ENCODE measurements at regions not wholly inside any gene's neighbourhood (a gene's known extent, or its start where the extent isn't known, plus 50 kb on each side); places are given as distances from the start of the nearest gene placed in this dataset.

DNA sequence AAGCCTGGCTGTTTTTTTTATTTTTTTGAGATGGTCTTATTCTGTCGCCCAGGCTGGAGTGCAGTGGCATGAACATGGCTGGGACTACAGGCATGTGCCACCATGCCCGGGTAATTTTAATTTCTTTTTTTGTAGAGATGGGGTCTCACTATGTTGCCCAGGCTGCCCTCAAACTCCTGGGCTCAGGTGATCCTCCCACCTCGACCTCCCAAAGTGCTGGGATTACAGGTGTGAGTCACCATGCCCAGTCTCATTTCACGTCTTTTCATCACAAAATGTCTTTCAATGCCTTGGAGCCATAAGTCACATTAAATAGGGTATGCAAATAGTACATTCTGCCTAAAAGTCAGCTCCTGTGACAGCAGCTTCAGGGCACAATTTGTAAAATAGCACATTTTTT, 52.8 kb downstream of the SOX2 start:
- DNase-seq: no peak

DNA sequence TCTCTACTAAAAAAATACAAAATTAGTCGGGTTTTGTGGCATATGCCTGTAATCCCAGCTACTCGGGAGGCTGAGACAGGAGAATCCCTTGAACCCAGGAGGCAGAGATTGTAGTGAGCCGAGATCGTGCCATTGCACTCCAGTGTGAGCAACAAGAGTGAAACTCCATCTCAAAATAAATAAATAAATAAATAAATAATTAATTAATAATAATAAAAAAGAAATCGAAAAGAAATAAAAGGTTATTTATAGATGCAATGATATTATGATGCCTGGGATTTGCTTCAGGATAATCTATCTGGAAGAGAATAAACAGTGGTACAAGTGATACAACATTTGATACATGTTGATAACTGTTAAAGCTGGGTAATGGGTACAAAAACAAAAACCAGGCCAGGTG, 58.6 kb downstream of the SOX2 start:
- DNase-seq: no peak

DNA sequence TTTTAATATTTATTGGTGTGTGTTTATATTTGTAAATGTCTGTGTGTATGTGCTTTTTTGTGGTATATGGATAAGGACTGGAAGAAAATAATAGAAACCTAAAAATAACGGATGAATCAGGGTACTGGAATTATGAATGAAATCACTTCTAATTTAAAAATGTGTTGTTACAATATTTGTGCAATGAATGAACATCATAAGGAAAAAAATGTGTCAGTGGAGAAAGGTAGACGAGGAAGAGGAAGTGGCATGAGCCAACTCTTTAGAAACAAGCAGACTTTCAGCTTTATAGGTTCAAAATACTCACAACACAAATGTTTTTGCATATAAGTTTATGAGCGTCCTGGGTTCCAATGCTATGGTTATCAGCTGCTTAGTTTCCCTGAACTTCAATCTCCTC, 59.4 kb downstream of the SOX2 start:
- DNase-seq: no peak

DNA sequence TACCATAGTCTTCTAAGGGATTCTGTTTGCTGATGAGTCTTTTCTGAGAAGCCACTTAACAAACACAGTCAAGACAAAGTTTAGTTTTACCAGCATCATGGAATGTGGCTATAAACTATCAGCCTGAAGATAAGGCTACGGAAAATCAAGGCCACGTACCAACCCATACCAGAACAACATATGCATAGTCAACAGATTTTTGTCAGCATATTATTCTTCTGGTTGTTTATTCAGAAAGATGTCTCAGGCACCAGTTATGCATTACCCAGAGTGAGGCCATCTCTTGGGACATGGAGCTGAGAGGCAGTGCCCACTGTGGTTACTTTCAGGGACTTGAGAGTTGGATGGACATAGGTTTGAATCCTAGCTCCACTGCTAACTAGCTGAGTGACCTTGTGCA, 60.4 kb downstream of the SOX2 start:
- DNase-seq: no peak

DNA sequence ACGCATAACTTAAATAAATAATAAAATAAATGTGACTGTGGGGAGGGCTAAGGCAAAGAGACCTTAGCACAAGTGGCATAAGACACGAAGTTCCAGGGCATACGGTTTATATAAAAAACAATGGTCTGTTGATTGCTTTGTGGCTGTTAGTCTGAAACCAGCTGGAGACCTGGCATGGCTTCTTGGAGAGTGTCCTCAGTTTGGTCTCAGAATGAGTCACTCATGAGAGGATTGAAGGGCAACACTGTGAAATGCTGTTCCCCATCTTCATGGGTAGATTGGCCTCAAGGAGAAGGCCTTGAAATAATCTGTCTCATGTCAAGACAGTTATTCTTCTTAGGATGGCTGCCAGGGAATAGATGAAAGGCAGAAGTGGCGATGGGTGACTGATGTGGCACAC, 62.2 kb downstream of the SOX2 start:
- no peak for DNase-seq

DNA sequence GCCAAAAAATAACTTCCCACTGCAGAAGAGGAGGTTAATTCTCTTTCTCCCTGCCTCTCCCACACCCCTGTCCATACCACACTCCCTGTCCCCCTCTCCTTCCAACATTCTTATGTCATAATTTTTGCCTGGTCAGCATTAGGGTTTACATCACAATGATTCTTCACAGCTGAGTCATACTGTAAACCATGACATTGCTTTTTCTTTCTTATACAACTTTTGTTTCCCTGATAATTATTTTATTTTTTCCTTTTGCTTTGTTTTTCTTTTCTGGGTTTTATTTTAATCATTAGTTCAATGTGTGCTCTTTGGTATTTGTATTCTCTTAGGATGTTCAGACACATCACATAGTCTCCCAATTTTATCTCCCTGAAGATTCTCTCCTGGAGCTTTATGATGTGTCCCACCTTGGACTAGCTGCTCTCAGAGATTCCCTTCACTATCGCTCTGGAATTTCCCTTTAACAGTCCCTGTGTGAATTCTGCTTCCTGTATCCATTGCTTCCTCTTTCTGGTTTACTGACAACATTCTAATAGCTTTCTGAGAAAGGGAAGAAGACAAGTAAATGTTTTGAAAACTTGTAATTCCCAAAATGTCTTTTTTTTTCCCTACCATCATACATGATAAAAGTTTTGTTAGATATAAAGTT, 70.7 kb downstream of the SOX2 start:
- DNase-seq: no peak

DNA sequence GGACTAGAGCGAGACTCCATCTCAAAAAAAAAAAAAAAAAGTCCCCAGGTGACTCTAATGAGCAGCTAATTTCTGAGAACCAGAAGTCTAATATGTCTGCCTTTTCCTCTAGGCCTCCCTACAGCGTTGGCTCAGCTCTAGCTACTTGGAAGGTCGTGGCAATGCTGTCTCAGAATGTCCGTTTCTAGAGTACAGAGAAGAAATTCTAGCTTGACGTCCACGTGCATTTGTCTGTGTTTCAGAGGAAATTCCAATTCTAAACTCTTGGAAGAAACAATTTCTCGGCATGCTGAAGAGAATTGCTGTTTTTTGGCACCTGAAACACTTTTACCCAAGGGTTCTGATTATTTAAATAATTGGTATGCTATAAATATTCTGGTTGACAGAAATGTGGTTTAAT, 78.8 kb downstream of the SOX2 start:
- DNase-seq: no peak

DNA sequence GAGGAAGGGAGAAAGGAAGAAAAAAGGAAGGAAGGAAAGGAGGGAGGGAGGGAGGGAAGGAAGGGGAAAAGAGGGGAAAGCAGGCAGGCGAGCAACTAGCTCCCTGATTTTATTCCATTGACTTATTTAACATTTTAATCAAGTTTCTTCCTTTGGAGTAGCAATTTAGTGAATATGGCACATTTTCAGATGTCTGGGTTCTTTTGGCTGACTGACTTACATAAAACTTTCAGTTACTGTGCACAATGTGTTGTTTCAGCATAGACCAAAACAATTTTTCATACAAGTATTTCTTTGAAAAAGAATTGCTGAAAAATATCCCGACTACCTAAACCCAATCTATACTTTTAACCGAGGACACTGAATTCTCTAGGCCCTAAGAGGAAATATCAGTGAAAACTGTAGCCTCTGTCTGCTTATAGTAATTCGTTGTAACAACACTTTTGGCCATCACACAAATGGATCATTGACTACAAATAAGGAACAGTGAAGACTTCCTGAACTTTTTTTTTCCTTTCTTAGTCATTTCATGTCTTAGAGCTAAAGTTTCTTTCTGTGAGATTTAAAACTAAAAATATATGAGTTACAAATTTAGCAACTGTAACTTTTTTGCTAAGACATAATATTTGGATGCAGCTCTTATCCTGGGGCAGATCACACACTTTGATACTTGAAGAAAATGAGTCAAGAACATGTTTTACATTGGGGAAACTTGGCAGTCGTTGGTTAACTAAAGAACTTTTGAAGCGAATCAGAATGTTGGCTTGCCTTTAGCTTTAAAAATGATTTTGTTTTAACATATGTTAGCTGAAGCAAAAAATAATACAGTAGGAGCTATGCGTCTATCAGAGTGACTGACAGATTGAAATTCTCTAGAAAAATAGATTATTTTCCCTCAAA, 79.6 kb downstream of the SOX2 start:
- DNase-seq: no peak

DNA sequence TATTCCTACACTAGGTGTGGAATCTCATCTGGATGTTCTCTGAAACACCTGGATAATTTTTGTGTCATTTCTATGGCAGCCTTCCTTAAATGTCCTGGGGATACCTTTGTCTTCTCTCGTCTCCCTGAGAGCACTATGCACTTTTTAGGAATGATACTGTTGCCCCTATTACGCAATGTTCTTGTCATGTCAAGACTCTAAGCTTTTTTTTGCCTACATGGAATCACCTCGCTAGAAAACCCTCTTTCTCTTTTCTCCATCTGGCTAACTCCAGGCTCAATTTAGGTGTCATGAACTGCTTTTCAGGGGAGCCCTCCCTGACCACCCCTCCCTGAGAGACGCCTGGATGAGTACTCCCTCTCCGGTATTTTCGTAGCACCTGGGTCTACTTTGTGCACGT, 81.3 kb downstream of the SOX2 start:
- no peak for DNase-seq

DNA sequence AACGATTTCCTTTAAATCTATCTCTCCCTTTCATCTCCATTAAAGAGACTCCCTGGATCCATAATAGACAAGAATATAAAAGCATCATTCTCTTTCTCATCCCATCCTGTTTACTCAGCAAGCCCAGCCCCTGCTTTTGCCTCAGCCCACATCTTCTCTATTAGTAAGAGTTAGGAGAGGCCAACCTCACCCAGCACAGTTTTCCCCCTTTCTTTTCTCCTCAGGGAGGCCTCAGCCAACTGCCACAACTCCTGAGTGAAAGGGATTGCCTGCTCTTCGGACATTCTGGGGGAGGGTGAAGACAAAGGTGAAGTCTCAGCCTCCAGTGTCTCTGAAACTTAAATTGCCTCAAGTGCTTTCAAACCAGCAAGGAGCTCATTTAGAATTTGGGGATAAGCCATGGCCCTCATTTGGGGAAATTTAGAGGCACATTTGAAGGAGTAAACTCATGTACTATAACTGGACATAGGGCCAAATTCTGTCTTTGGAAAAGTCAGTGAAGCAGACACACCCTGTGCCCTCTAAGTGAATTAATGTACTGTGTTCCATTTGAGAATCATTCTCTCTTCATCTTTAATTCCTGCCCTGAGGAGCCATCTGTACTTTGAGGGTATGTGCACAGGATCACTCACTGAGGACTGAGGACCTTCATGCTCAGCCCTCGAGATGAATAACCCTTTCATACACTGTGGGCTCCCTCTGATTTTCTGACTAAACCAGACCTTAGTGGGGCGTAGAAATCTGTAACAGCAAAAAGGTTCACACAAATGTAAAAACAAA, 82.5 kb downstream of the SOX2 start:
- DNase-seq: no peak

DNA sequence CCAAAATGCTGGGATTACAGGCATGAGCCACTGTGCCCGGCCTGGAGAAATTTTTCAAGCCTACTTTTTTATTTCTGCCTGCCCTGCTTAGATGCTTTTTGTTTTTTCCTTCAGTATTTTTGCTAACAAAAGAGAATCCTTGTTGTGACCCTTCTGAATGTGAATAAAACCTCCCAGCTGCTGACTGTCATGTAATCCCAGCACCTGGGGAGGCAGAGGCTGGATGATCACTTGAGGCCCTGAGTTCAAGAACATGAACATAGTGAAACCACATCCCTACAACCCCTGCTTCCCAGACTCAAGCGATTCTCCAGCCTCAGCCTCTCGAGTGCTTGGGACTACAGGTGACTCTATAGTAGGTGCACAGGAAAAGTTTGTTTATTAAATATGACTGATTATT, 84.9 kb downstream of the SOX2 start:
- DNase-seq: no peak

DNA sequence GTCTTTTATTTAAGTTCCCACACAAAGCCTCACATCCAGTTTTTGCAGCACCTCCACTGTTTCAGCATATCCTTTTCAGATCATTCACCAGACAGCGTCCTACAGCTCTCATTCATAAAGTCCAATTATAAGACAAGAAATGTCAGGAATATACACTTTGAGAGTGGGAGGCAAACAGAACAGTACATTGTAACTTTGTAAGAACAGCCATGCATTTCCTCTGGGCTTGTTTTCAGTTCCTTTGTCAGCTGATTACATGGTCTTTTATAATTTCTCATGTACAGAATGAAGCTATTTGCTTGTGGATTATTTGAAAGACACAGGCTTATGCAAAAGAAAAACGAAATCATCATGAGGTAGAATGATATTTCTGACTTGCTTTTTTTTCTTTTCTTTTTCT, 85.7 kb downstream of the SOX2 start:
- DNase-seq: no peak

DNA sequence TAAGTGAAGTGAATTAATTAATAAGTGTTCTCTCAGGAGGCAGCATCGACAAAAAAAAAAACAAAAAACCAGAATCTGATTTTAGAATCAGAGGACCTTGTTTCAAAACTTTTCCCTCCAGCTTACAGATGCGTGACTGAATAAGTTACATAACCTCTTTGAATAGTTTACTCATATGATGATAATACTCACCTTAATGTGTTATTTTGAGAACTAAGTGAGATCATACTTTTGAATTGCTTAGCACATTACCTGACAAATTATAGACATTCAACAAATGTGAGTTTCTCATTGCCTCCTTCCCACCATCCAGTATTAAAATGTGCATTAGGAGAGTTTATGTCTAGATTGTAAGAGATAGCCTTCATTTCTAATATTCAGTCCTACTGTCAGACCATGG, 94.0 kb downstream of the SOX2 start:
- DNase-seq: no peak

DNA sequence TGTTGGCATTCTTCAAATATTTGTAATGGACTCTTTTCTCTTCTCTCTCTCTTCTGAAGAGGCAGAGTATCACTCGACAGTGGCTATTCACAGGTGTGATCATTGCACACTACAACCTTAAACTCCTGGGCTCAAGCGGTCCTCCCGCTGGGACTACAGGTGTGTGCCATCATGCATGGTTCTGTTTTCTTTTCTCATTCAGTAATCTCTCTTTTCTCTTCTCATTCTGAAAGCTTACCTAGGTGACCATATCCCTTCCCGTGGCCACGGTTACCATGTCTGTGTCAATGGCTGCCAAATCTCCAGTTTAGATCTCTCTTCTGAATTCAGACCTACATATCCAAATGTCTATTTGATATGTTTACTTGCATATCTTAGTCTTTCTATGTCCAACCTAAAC, 96.3 kb downstream of the SOX2 start:
- no peak for DNase-seq

DNA sequence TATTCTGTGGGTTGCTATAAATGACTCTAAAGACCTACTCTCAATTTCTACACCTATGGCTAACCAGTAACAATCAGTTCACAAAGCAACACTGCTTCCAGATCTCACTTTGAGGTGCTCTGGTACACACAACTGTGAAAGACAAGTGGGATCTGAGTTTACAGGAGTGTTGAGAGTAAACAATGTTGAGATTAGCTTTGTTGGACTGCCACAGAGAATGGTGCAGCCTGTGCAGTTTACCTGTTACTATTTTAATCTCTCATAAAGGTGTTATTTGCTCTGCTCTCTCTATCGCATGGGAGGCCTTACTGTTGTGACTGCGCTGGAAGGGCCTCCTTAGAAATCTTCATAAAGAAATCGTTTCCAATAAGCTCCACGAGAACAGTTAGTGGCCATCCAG, 112.0 kb downstream of the SOX2 start:
- no peak for DNase-seq

DNA sequence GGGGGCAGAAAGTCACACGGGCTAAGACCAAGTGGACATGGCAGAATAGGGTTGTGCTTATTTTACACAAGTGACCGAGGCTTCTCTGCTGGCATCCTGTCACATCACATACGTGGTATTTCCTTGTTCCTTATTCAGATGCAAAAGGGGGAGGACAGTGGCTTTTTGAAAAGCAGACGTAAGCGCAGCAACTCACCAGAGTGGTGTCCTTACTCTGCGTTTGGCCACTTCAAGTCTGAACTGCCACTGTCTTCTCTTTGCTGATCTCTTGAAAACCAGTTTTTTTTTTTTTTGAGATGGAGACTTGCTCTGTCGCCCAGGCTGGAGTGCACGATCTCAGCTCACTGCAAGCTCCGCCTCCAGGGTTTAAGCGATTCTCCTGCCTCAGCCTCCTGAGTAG, 113.2 kb downstream of the SOX2 start:
- no peak for DNase-seq

DNA sequence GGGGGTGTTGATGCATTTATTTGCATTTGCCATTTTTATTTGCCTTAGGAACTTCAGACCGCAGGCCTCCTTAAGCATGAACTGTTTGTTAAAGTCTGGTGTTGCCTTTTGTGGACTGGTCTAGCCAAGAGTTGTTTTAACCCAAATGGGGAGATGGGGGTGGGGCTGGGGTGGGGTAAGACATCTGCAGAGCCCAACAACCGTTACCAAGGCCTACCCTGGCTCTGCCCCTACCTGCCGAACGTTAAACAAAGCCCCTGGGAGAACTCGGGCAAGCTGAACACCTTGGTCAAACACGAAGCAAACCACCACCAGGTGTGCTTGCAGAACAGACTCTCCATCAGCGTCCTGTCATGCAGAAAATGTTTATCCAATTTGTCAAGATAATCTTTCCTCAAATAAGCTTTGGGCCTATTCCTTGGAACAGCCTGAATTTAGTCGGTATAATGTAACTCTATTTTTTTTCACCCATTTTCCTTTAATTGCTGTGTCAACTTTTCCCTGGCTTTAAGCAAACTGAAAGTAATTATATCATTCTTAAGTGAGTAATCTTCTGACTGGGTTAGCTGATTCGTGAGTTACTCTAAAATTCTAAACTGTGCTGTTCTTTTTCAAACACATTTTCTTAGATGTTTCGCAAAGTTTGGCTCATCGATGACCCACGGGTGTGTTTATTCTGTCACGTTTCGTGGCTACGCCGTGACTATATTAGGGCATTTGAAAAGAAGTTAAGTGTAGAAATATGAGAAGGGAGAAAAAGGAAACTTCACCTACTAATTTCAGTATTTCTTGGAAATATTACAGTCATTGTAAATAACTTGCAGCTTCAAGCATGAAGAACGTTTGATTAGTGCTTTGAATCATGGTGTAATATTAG, 127.6 kb downstream of the SOX2 start:
- DNase-seq: peak; percentile 98

DNA sequence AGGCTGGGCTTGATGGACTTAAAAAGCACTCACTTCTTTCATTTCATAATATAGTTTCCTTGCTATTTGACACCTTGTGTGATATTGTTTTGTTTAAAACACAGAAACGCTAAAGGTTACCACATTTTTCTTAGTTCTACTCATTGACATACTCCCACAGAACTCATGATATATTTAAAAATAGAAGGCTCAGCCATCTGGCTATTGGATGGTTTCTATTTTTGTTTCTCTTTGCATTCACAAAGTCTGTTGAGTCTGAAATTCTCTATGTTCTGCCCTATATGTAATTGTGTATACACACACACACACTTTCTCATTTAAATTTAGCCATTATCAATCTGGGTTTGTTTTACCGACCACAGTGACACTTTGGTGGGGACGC, 128.2 kb downstream of the SOX2 start:
- no peak for DNase-seq

DNA sequence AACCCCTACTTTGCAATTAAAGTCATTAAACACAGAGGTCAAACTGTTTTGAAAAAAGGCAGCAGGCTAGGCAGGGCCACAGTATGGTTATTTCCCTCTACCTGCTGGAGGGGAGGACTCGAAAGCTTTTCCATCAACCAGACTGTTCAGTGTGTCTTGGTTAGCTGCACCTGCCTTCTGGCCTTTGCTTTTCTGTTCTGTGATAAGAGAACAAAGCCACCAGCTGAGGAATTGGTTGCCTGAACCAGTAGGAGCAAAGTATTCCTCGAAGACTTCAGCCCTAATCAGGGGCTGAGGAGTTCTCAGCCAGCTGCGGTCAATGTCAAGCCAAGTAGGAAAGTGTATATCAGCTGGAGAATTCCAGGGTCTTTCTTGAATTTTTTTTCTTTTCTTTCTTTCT, 132.5 kb downstream of the SOX2 start:
- DNase-seq: no peak

DNA sequence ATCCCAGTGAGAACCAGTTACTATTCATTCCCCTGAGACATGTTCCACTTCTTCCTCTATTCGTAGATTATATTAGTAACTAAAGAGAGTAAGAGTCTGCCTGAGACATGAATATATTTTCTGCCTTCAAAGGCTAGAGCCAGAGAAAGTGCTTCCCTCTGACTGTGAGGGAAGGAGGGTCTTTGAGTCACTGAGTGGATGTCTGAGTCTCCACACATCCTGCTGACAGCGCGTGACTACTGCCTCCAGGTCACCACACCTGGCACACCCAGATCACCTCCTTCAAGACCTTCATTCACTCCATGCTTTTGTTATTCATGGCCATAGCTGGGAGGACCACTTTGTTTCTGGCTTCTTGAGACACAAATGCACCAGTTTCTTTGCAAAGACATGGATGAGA, 135.6 kb downstream of the SOX2 start:
- DNase-seq: no peak

DNA sequence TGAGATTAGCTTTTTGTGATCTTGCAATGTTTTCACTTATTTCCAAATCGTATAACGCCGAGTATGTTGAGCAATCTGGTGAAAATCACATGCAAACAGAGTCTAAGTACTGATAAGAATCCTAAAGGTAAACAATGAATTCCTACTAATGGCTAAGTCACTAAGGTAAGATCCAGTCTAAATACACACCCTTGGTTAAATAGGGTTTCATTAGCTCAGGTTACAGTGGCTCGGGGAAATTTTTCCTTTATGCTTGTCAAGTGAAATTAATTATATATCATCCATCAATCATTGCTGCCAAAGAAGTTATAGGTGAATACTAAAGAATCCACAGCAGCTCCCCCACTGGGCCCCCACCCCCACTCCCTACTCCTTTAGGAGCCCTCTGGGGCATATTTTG, 139.3 kb downstream of the SOX2 start:
- peak; percentile 75 for DNase-seq

DNA sequence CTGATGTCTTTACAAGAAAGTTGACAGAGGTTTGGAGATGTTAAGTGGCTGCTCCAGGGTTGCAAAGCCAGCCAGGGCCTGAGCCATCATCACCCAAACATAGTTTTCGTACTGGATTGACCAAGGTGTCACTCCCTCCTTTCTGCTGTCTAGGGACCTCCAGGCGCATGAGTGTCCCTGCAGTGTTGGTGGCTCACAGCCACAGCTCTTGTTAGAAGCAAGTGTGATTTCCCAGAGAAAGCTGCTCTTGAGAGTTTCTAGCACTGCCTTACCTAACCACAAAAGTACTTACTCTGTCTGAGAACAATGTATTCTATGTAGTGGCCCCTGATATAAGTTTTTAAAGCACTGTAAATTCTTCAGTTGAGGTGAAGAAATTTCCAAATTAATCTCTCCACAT, 144.1 kb downstream of the SOX2 start:
- no peak for DNase-seq

DNA sequence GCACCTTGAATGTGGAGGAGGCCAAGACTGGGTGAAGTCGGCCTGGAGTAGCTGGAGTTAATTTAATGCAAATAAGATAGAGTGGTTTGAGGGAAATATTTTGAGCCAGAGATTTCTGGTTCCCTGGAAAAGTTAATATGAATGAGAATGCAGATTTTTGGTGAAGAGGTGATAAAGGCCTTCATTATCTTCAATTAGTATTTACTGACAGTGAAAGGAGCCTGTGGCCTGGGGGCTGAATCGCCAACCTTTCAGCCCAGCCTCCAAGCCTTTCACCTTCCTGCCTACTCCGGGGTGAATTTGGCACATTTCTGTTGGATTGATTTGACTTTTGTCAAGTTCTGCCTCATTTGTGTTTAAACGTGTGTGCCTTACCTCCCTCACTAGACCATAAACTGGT, 147.8 kb downstream of the SOX2 start:
- DNase-seq: no peak

All from NCI-H1105 treated with DMSO at 0.1 percent for 48 hours (cell line).